ENCODE measurements at regions not wholly inside any gene's neighbourhood (a gene's known extent, or its start where the extent isn't known, plus 50 kb on each side); places are given as distances from the start of the nearest gene placed in this dataset.

- no peak for DNase-seq
These were observed 291.7 kb upstream of the SEMA3D start for GRCh38 chr7:85478530-85478929.

DNA sequence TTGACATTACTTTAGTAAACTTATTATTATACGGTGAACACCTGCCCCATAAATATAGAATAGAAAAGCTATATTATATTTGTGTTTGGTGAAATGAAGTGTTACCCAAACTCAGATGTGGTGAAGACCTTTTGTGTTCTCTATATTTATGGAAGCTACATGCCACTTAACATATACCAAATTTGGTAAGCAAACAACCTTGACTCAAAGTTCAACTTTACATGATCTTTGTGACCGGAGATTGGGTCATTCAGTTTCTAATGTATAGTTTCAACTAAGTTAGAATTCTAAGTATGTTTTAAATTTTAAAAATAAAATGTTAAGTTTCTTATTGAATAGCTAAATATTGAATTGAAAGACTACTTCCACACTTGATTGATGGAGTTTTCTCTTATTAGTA is 288.6 kb upstream of the SEMA3D start:
- DNase-seq: no peak

DNA sequence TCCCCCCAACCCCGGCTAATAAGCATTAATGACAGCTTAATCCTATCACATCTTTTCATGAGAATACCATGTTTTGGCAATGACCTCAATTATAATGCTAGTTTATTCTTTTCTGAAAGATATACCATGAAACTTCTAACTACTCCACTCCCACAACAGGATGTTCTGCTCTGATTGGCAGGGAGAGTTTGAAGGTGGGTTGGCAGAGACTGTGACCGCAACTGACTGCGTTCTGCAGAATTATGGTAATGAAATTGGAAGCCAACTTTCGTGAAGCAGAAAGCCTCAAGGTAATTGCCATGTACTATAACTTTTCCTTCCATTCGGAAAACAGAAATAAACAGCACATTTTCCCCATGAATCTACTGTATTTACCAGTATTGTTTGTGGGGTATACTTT is 288.2 kb upstream of the SEMA3D start:
- no peak for DNase-seq

- no peak for DNase-seq
These were observed 287.4 kb upstream of the SEMA3D start for GRCh38 chr7:85474234-85474633.

DNA sequence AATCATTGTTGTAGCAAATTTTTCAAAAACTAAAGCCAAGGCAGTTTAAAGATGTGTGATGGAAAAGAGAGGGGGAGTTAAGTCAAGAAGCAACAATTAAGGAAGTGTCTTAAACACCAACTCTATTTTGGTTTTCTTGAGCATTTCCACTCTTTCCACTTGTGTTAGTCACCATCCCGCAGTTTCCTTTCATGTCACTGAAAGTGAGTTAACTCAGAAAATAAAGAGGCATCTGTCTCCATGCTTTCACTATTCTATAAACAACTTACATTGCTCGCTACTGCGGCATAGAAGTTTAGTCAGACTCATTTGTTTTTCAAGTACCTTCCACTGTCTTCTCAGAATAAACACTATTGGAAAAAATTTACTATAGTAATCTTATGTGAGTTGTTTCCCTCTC is 284.9 kb upstream of the SEMA3D start:
- no peak for DNase-seq

DNA sequence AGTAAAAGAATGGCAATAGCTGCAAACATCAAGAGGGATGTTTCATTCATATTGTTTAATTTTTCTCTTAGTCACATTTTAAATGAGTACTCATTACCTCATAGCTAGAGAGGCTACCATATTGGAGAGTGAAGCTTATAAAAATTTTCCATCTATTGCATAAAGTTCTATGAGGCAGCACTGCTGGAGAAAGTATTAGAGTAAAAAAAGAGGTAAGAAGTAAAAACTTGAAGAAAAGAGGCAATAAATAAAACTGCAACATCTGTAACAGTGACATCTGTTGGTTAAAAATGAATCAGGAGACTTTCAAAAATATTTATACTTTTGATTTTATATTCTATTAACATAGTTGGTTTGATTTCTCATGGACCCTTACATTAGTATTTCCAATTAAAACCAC is 284.5 kb upstream of the SEMA3D start:
- DNase-seq: no peak

DNA sequence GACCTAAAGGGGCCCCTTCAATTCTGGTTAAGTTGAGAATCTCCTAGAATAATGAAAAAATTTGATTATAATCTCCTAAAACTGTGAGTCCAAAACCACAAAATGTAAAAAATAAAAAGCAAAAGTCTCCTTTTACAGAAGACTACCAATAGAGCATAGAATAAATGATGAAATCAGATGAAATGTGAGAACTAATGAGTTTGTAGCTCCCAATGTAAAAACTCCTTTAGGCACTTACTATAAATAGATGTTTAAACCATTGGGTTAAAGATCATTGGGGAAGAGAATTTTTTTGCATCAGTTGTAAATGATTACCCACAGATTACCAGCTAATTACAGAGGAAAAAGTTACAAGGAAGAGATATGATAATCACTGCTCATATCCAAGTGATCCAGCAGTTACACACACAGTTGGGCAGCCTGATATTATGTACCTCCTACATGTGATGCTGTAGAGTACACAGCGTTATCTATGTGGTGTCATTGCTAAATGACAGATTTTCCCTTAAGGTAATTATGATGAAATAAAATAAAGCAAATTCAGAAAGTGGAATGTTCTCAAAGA is 282.7 kb upstream of the SEMA3D start:
- no peak for DNase-seq

- no peak for DNase-seq
These were observed 277.3 kb upstream of the SEMA3D start for GRCh38 chr7:85464042-85464651.

DNA sequence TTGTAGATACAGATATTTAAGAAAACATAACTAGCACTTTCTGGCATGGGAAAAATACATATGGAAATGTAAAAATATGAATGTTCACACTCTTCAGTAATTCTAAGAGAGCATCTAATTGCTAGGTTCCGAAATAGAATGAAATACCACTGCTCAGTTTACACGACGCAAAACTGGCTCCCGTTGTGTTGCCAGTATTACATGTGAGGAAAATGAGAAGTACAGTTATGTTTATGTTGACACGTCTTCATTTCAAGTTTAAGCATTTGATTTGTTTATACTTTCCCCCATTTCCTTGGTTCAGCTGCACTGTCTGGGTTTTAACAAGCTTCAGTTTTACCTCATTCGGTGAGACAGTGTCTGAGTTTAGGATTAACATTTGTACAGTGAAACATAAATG is 275.8 kb upstream of the SEMA3D start:
- DNase-seq: no peak

DNA sequence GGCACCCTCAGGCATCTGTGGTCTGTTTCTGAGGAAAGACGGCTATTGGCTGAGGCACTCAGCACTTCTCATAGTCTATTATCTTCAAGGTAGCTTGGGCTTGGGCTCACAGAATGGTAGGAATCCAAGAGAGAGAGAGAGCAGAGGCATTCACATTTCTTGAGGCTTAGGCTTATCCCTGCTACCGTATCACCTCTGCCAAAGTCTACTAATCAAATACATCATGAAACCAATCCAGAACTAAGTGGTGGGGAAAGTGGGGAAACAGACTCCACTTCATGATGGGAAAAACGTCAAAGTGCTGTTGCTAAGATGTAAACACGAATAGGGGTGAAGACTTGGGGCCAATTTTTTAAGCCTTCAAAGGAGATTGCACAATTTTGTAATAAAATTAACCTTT is 271.1 kb upstream of the SEMA3D start:
- no peak for DNase-seq

DNA sequence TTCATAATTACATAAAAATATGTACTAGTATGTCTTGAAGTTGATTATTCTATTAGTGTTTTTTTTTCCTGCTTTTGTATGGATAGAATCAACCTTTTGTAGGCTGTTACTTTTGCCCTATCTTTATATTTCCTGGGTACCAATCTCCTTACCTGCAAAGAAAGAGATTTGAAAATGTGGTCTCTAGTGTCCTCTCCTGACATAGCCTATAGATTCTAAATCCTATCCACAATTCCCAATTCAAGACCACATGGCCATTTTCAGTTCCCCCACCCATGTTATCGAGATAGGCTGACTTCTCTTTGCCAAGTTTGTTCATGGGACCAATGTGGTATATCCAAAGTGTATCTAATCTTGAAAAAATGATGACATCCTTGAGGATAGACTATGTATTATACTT is 269.4 kb upstream of the SEMA3D start:
- DNase-seq: no peak

DNA sequence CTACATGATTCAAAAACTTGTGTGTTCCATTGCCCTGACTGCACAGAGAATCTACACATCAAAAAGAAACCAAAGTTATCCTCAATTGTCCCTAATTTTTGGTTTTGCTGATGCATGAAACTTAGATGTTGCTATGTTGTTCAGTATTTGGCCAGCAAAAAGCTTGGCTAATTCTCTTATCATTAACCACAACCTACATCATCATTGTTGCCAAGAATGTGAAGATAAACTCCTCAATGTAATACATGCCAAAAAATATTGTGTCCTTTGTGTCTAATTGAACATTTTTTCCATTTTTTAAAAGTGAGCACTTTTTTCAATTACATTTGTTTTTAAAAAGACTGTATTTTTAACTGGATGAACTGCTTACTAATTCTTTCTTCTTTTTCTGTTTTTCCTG is 268.0 kb upstream of the SEMA3D start:
- DNase-seq: no peak

GRCh38 chr7:85452674-85453073 is 265.8 kb upstream of the SEMA3D start:
- DNase-seq: no peak

- DNase-seq: no peak
These were observed 262.6 kb upstream of the SEMA3D start for GRCh38 chr7:85449478-85449877.

DNA sequence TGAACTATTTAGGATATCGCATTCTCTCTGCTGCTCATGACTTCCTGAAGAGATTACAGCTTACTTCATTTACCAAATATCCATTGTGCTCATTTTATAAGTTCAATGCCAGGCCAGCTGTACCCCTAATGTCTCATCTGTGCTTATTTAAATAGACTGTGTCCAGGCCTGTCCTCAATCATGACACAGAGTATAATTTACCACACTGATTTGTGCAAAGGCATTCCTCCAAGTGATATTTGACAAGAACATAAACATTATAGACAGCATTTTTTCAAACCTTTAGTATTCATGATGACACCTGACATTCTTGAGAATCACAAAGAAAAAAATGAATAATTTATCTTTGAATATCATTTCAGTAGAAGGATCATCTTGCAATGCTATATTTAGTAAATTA is 260.1 kb upstream of the SEMA3D start:
- no peak for DNase-seq

DNA sequence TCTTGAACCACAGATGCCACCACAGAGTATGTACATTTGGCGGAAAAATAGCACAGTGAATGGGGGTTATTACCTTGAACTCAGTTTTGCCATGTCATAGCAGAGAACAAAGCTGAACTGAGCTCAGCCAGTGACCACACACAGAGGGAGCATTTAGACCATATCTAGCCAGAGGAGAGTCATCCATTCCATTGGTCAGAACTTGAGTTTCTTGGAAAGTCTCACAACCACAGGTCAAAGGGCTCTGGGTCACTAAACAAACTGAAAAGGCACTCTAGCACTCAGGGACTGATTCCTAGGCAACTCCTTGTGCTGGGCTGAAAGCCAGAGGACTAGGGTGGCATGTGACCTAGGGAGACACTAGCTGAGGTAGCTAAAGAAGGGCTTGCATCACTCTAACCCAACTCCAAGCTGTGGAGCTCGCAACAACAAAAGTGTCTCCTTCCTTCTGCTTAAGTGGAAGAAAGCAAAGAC is 239.7 kb upstream of the SEMA3D start:
- DNase-seq: no peak

- no peak for DNase-seq
These were observed 237.4 kb upstream of the SEMA3D start for GRCh38 chr7:85424298-85424697.

DNA sequence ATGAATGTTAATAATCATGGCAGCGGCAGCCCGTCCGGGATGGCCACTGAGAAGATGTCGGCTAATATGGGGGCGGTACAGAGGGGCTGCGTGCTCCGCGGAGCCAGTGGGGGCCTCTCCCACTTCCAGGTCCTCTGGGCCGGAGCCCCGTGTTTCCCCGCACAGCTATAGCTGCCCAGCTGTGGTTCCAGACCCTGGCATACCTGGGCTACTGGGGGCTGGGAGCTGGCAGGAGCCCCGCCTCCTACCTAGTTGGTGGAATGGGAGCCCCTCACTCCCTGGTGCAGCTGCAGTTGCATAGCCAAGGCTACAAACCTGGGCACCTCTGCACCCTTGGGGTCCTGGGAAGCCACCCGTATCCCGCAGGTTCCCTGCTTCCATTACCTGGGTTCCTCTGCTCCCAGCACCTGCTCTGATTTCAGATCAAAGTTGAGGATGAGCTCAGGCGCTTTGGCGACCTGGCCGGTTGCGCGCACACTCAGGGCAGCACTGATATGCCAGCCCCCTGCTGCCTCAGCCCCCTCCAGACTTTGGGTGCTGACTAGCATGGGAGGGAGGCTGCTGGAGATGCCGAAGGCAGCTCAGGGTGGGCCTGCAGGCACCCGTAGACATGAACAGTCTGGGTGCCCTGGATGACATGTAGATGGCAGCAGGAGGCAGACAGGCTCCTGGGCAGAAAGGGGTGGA is 236.5 kb upstream of the SEMA3D start:
- no peak for DNase-seq

DNA sequence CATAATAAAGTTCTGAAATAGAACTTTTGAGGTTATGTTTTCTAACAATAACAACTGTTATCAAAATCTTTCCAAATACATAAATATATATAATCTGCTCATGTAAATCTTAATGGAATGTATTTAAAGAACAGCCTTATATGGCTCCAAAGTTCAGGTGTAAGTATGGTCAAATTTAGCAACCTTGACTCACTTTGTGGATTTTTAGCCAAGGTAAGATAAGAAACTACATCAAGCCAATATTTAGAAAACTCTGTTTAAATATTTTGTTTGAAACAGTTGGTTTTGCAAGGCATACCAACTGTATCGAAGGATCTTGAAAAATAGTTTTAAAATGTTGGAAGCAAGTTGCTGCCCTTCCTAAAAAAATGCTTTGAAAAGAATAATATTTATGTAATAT is 228.9 kb upstream of the SEMA3D start:
- DNase-seq: no peak

DNA sequence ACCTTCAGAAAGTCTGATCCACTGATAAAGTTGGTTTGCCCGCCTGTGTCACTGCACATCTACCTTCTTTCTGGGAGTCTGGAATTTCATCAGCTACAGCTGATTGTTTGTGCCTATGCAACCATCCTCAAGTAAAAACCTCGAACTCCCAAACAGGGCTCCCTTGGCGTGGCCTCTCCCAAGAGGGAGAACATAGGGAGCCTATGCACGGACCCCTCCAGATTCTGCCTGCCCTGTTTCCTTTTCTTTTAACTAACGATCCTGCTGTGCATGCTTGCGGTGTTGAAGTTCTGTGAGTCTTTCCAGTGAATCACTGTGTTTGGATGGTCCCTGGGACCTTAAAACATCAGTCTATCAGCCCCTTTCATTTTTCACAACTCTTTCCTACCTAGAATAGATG is 226.9 kb upstream of the SEMA3D start:
- DNase-seq: no peak

DNA sequence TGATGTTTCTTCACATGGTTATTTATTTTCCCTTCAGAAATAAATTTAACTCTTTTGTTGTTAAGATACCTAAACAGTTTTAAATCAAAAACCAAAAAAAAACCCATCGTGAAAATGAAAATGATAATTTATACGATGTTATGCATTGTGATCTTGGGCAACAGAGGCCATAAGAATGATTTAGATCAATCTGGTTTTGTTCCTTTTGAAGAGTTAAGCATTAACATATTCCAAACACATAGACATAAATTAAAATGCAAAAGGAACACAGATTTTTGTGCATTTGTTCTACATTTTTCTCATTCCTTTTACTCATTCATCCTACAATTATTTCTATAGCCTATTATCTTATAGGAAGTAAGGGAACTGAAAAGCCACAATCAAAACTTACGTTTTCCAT is 226.1 kb upstream of the SEMA3D start:
- DNase-seq: no peak

- DNase-seq: no peak
These were observed 220.5 kb upstream of the SEMA3D start for GRCh38 chr7:85407391-85407790.

DNA sequence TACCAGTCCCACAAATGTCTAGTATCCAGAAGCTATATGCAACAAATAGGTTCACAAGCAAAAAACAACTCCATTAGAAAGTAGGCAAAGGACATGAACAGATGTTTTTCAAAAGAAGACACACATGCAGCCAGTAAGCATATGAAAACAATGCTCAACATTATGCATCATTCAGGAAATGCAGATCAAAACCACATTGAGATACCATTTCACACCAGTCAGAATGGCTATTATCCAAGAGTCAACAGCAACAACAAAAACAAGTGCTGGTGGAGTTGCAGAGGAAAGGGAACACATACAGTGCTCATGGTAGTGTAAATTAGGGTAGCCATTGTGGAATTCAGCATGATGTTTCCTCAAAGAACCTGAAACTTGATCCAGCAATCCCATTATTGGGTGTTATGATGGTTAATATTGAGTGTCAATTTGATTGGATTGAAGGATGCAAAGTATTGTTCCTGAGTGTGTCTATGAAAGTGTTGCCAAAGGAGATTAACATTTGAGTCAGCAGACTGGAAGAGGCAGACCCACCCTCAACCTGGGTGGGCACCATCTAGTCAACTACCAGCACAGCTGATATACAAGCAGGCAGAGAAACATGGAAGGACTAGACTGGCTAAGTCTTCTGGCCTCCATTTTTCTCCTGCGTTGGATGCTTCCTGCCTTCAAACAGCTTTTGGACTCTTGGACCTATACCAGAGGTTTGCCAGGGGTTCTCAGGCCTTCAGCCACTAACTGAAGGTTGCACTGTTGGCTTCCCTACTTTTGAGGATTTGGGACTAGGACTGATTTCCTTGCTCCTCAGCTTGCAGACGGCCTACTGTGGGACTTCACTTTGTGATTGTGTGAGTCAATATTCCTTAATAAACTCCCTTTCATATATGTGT is 218.4 kb upstream of the SEMA3D start:
- DNase-seq: no peak

GRCh38 chr7:85396676-85397075 is 209.8 kb upstream of the SEMA3D start:
- DNase-seq: no peak

All from NCI-H187 (cell line).